Panc1 (cell line): ENCODE measurements at regions not wholly inside any gene's neighbourhood (a gene's known extent, or its start where the extent isn't known, plus 50 kb on each side); places are given as distances from the start of the nearest gene placed in this dataset.

Experiments used
- ATAC-seq: fragments of 200-7000 bp; cut with Tn5 transposase; 2 replicates; pipeline ENCODE4 v1.9.1; 2020; ENCODE audit warnings: mild to moderate bottlenecking, moderate library complexity
- BruUV-seq: library from RNA; stranded (reverse); fragments of 400-500 nt; replicated peaks from 2 replicates; lab custom pipeline; 2021; lab: Mats Ljungman, UMichigan
- CTCF ChIA-PET: fragments of 300-600 bp; sonication (Branson Sonifier 250); formaldehyde crosslinking; loops from one replicate; lab custom pipeline; 2022; ENCODE audit warnings: antibody characterized with exemption; lab: Charles Lee
- POLR2A ChIA-PET: fragments of 300-600 bp; sonication (Branson Sonifier 250); formaldehyde crosslinking; loops from one replicate; lab custom pipeline; 2022; ENCODE audit warnings: antibody characterized with exemption; lab: Charles Lee
- DNase-seq: peaks from one replicate; pipeline ENCODE4 v3.0.0-alpha.2; 2010; ENCODE audit warnings: low read depth, low spot score
- H3K27ac ChIP-seq: 2 replicates; pipeline ENCODE4 v1.5.1; 2011; ENCODE audit warnings: mild to moderate bottlenecking, low read length, inconsistent platforms
- H3K27me3 ChIP-seq: fragments of 200-500 bp; sonication (Bioruptor generic); 2 replicates; pipeline ENCODE4 v1.6.0; 2014; ENCODE audit warnings: low read length, inconsistent platforms; ENCODE audit not compliant: control insufficient read depth, insufficient read depth
- H3K36me3 ChIP-seq: fragments of 200-500 bp; sonication (Bioruptor generic); 2 replicates; pipeline ENCODE4 v1.5.1; 2014; ENCODE audit warnings: inconsistent platforms, mild to moderate bottlenecking, low read length, moderate library complexity; ENCODE audit not compliant: control insufficient read depth, insufficient read depth
- H3K4me1 ChIP-seq: 2 replicates; pipeline ENCODE4 v1.5.1; 2011; ENCODE audit warnings: inconsistent platforms, mild to moderate bottlenecking, low read length, moderate library complexity; ENCODE audit not compliant: control insufficient read depth, insufficient read depth
- H3K4me3 ChIP-seq, 2 experiments: 2 replicates each; pipeline ENCODE4 v1.5.1; 2011 to 2012; ENCODE audit warnings: low read depth in 2 of 2, low read length in 2 of 2, mild to moderate bottlenecking in 2 of 2, inconsistent platforms in 1 of 2, moderate library complexity in 1 of 2
- H3K9me3 ChIP-seq: fragments of 200-500 bp; sonication (Bioruptor generic); 2 replicates; pipeline ENCODE4 v1.5.1; 2014; ENCODE audit warnings: low read depth, mild to moderate bottlenecking, inconsistent platforms, low read length, moderate library complexity; ENCODE audit not compliant: control insufficient read depth, insufficient read depth
- POLR2AphosphoS5 ChIP-seq: IDR thresholded peaks from 2 replicates; pipeline ENCODE4 v1.6.1; 2012; ENCODE audit warnings: mild to moderate bottlenecking, low read depth, low read length, moderate library complexity
- REST ChIP-seq, 2 experiments: IDR thresholded peaks; 2 replicates each; pipeline ENCODE4 v1.6.1; 2011 to 2012; ENCODE audit warnings: low read depth in 2 of 2, control low read depth in 1 of 2, low read length in 1 of 2, mild to moderate bottlenecking in 1 of 2, moderate library complexity in 1 of 2; ENCODE audit not compliant: insufficient read depth in 1 of 2
- SIN3A ChIP-seq: IDR thresholded peaks from 2 replicates; pipeline ENCODE4 v1.6.1; 2012; ENCODE audit warnings: low read depth, mild to moderate bottlenecking, low read length, moderate library complexity, borderline replicate concordance; ENCODE audit not compliant: insufficient read depth
- TCF7L2 ChIP-seq: IDR thresholded peaks from 2 replicates; pipeline ENCODE4 v1.6.1; 2011; ENCODE audit warnings: mild to moderate bottlenecking, low read depth, low read length, inconsistent platforms
- in situ Hi-C: cut with HindIII; loops from 2 replicates; pipeline ENCODE4 v1.10.0; 2016; ENCODE audit warnings: low sequenced_read_pairs, low pct_unique_long_range_greater_than_20kb
- intact Hi-C: fragments of 100-400 bp; cut with micrococcal nuclease; formaldehyde crosslinking; loops from one replicate; pipeline ENCODE4 v1.10.0; 2022; ENCODE audit not compliant: unreplicated experiment
- TF ChIP-seq, protein P1 (sequence below): fragments of 450-650 bp; IDR thresholded peaks from 2 replicates; pipeline ENCODE4 v1.5.1; 2017; ENCODE audit warnings: mild to moderate bottlenecking

GRCh38 chr15:91380114-91380513 is 280.1 kb downstream of the SV2B start:
- ChIA-PET POLR2A (no interaction called here), CTCF (no interaction called here)
- Histone ChIP-seq H3K27me3 (peaks cover 8% of the 10 kb centered on the region), H3K4me3 (no peak overlapping the region), H3K36me3 (no peaks in the 10 kb centered on the region), H3K4me1 (no peaks in the 10 kb centered on the region), H3K27ac (no peak overlapping the region), H3K9me3 (no peaks in the 10 kb centered on the region)
- ATAC-seq (no peak), DNase-seq (no peak)
- no TSS peak for BruUV-seq
- TF ChIP-seq SIN3A = no peak
- TF ChIP-seq, protein P1, sequence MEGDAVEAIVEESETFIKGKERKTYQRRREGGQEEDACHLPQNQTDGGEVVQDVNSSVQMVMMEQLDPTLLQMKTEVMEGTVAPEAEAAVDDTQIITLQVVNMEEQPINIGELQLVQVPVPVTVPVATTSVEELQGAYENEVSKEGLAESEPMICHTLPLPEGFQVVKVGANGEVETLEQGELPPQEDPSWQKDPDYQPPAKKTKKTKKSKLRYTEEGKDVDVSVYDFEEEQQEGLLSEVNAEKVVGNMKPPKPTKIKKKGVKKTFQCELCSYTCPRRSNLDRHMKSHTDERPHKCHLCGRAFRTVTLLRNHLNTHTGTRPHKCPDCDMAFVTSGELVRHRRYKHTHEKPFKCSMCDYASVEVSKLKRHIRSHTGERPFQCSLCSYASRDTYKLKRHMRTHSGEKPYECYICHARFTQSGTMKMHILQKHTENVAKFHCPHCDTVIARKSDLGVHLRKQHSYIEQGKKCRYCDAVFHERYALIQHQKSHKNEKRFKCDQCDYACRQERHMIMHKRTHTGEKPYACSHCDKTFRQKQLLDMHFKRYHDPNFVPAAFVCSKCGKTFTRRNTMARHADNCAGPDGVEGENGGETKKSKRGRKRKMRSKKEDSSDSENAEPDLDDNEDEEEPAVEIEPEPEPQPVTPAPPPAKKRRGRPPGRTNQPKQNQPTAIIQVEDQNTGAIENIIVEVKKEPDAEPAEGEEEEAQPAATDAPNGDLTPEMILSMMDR = 0 out of 2 replicates have a peak, but pooled peaks have one; percentile 9
- no peak for TF ChIP-seq REST (IDR thresholded peaks at IDR 0.05; ENCODE audit: insufficient read depth in 1 of 2, low read depth in 2 of 2, low read length in 1 of 2)
- in situ Hi-C loops (no loop called here), intact Hi-C loops (no loop called here)

GRCh38 chr15:91383532-91383931 is 283.5 kb downstream of the SV2B start:
- no TSS peak for BruUV-seq
- H3K27me3 ChIP-seq = no peaks in the 10 kb centered on the region
- no peak for DNase-seq
- H3K36me3 ChIP-seq = no peaks in the 10 kb centered on the region
- intact Hi-C loops = no loop called here
- POLR2A ChIA-PET = no interaction called here
- ATAC-seq = no peak
- in situ Hi-C loops = no loop called here
- no peaks in the 10 kb centered on the region for H3K9me3 ChIP-seq
- CTCF ChIA-PET = no interaction called here
- no peak overlapping the region for H3K4me3 ChIP-seq
- H3K27ac ChIP-seq = no peak overlapping the region
- TF ChIP-seq, protein P1 = no peak
- TF ChIP-seq SIN3A = no peak
- TF ChIP-seq POLR2AphosphoS5 = no peak
- TF ChIP-seq REST (IDR thresholded peaks at IDR 0.05; ENCODE audit: insufficient read depth in 1 of 2, low read depth in 2 of 2, low read length in 1 of 2) = no peak
- TF ChIP-seq TCF7L2 = no peak
- no peaks in the 10 kb centered on the region for H3K4me1 ChIP-seq
